ENCODE measurements at regions not wholly inside any gene's neighbourhood (a gene's known extent, or its start where the extent isn't known, plus 50 kb on each side); places are given as distances from the start of the nearest gene placed in this dataset.
"Not testable (repeated sequence)": the region's sequence is repeated elsewhere in the genome, so short reads cannot be mapped to it uniquely, and the experiment has no call there.

- TF ChIP-seq TSHZ2 (CRISPR knock-in tag; IDR thresholded peaks at IDR 0.05) (no peak), ZC3H10 (CRISPR knock-in tag; IDR thresholded peaks at IDR 0.05) (no peak), ZFP30 (CRISPR knock-in tag; IDR thresholded peaks at IDR 0.05) (no peak), ESRRG (CRISPR knock-in tag; IDR thresholded peaks at IDR 0.05) (no peak)
Observed at GRCh38 chr5:9766581-9766980, 136.4 kb upstream of the TAS2R1 start (continued).

- TF ChIP-seq CSRNP3 (CRISPR knock-in tag; IDR thresholded peaks at IDR 0.05) = no peak
- no peak for TF ChIP-seq CSDC2 (CRISPR knock-in tag; IDR thresholded peaks at IDR 0.05)
- TF ChIP-seq TCF4 (CRISPR knock-in tag; IDR thresholded peaks at IDR 0.05; ENCODE audit: borderline replicate concordance) = peak; percentile 59; the same call in 1 of the 2 replicates
- no peak for TF ChIP-seq OSR1 (CRISPR knock-in tag; IDR thresholded peaks at IDR 0.05)
- no peak for TF ChIP-seq RARB (CRISPR knock-in tag; IDR thresholded peaks at IDR 0.05)
- TF ChIP-seq, protein P1, sequence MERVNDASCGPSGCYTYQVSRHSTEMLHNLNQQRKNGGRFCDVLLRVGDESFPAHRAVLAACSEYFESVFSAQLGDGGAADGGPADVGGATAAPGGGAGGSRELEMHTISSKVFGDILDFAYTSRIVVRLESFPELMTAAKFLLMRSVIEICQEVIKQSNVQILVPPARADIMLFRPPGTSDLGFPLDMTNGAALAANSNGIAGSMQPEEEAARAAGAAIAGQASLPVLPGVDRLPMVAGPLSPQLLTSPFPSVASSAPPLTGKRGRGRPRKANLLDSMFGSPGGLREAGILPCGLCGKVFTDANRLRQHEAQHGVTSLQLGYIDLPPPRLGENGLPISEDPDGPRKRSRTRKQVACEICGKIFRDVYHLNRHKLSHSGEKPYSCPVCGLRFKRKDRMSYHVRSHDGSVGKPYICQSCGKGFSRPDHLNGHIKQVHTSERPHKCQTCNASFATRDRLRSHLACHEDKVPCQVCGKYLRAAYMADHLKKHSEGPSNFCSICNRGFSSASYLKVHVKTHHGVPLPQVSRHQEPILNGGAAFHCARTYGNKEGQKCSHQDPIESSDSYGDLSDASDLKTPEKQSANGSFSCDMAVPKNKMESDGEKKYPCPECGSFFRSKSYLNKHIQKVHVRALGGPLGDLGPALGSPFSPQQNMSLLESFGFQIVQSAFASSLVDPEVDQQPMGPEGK (CRISPR knock-in tag; IDR thresholded peaks at IDR 0.05; ENCODE audit: borderline replicate concordance) = no peak
- TF ChIP-seq TSHZ2 (CRISPR knock-in tag; IDR thresholded peaks at IDR 0.05) = no peak
- no peak for ATAC-seq
Observed at GRCh38 chr5:9765419-9766140, 135.4 kb upstream of the TAS2R1 start.

DNA sequence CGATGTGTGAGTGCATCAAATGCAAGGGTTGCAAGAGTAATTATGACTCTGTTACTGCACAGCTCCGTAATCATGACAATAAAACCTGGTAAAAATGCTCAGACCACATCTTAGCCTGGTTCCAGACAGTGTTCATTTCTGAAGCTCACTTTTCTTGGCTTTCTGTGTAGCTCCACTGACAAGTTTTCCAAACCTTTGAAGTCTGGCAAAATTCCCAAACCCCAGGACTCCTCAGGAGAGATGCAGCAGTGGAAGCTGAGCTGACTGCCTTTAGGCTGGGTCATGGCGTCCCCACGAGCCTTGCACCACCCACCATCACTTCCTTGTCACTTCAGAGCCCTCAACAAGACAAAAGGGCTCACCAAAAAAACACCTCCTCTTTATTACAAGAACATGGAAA lies 131.6 kb upstream of the TAS2R1 start:
- TF ChIP-seq, protein P2, sequence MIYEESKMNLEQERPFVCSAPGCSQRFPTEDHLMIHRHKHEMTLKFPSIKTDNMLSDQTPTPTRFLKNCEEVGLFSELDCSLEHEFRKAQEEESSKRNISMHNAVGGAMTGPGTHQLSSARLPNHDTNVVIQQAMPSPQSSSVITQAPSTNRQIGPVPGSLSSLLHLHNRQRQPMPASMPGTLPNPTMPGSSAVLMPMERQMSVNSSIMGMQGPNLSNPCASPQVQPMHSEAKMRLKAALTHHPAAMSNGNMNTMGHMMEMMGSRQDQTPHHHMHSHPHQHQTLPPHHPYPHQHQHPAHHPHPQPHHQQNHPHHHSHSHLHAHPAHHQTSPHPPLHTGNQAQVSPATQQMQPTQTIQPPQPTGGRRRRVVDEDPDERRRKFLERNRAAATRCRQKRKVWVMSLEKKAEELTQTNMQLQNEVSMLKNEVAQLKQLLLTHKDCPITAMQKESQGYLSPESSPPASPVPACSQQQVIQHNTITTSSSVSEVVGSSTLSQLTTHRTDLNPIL (CRISPR knock-in tag; IDR thresholded peaks at IDR 0.05; ENCODE audit: low read depth) = no peak
- TF ChIP-seq ZC3H10 (CRISPR knock-in tag; IDR thresholded peaks at IDR 0.05) = no peak
- no peak for ATAC-seq

- ATAC-seq = not testable (repeated sequence)
Observed at GRCh38 chr5:9752670-9753069, 122.5 kb upstream of the TAS2R1 start.

DNA sequence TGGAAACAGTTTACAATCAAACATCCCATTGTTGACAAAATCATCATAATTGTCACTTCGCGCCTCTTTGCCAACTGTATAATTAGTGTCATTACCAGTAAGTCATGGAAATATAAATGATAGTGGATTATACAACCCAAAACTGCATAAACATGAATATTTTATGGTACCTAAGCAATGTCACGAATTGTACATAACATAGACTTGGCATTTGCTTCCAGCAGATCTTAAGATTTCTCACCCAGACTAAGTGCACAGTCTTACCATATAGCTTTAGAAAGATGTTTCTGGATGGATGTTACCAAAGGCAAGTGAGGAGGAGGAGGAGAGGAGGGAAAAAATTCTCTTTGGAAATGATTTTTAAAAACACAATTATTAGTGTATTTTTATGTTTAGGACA lies 113.4 kb upstream of the TAS2R1 start:
- ATAC-seq = no peak
- no peak for TF ChIP-seq TCF4 (CRISPR knock-in tag; IDR thresholded peaks at IDR 0.05; ENCODE audit: borderline replicate concordance)
- no peak for TF ChIP-seq TSHZ2 (CRISPR knock-in tag; IDR thresholded peaks at IDR 0.05)
- no peak for TF ChIP-seq ARNTL (CRISPR knock-in tag; IDR thresholded peaks at IDR 0.05; ENCODE audit: borderline replicate concordance, low read depth)
- TF ChIP-seq BACH2 (CRISPR knock-in tag; IDR thresholded peaks at IDR 0.05; ENCODE audit: borderline replicate concordance) = no peak
- TF ChIP-seq CSDC2 (CRISPR knock-in tag; IDR thresholded peaks at IDR 0.05) = no peak
- TF ChIP-seq, protein P2 (CRISPR knock-in tag; IDR thresholded peaks at IDR 0.05; ENCODE audit: low read depth) = no peak
- no peak for TF ChIP-seq PPARA (CRISPR knock-in tag; IDR thresholded peaks at IDR 0.05; ENCODE audit: borderline replicate concordance)
- no peak for TF ChIP-seq RARB (CRISPR knock-in tag; IDR thresholded peaks at IDR 0.05)

Data from SK-N-SH treated with all-trans-retinoic acid at 6 μM for 48 hours (cell line).